ENCODE measurements at regions not wholly inside any gene's neighbourhood (a gene's known extent, or its start where the extent isn't known, plus 50 kb on each side); places are given as distances from the start of the nearest gene placed in this dataset.
"Not testable (repeated sequence)": the region's sequence is repeated elsewhere in the genome, so short reads cannot be mapped to it uniquely, and the experiment has no call there.

GRCh38 chr14:101631970-101632369, 70.7 kb downstream of the DIO3 start:
- H3K9me3 ChIP-seq, DNase-seq, H3K4me3 ChIP-seq, H3K27me3 ChIP-seq, H3K36me3 ChIP-seq: not testable (repeated sequence)

GRCh38 chr14:101632520-101632919, 71.2 kb downstream of the DIO3 start:
- Histone ChIP-seq H3K9me3 (no peaks in the 10 kb centered on the region), H3K4me3 (no peak overlapping the region), H3K27me3 (no peaks in the 10 kb centered on the region), H3K36me3 (no peaks in the 10 kb centered on the region)
- no peak for DNase-seq

GRCh38 chr14:101633276-101633675, 72.0 kb downstream of the DIO3 start:
- no peak for DNase-seq
- Histone ChIP-seq H3K9me3 (no peaks in the 10 kb centered on the region), H3K4me3 (no peak overlapping the region), H3K36me3 (no peaks in the 10 kb centered on the region), H3K27me3 (no peaks in the 10 kb centered on the region)

GRCh38 chr14:101634202-101634849, 73.0 kb downstream of the DIO3 start:
- DNase-seq, result no peak
- no peaks in the 10 kb centered on the region for H3K36me3 ChIP-seq
- no peak overlapping the region for H3K4me3 ChIP-seq
- peaks cover 2% of the 10 kb centered on the region; the same call in 1 of the 2 replicates for H3K27me3 ChIP-seq
- no peaks in the 10 kb centered on the region for H3K9me3 ChIP-seq

GRCh38 chr14:101634850-101635748, 73.8 kb downstream of the DIO3 start:
- no peak for DNase-seq

GRCh38 chr14:101635749-101636560, 74.7 kb downstream of the DIO3 start:
- no peaks in the 10 kb centered on the region for H3K36me3 ChIP-seq
- H3K4me3 ChIP-seq, result no peak overlapping the region
- DNase-seq, result no peak
- H3K9me3 ChIP-seq, result no peaks in the 10 kb centered on the region
- peaks cover 6% of the 10 kb centered on the region; the same call in 1 of the 2 replicates for H3K27me3 ChIP-seq

More at GRCh38 chr14:101634850-101635748, 73.8 kb downstream of the DIO3 start:
- Histone ChIP-seq H3K9me3 (no peaks in the 10 kb centered on the region), H3K36me3 (no peaks in the 10 kb centered on the region), H3K4me3 (no peak overlapping the region), H3K27me3 (peaks cover 2% of the 10 kb centered on the region; the same call in 1 of the 2 replicates)

GRCh38 chr14:101639241-101639833, 78.0 kb downstream of the DIO3 start:
- no peaks in the 10 kb centered on the region for H3K36me3 ChIP-seq
- H3K9me3 ChIP-seq, result no peaks in the 10 kb centered on the region
- H3K27me3 ChIP-seq, result peaks cover 11% of the 10 kb centered on the region; the same call in 1 of the 2 replicates
- H3K4me3 ChIP-seq, result no peak overlapping the region
- no peak for DNase-seq

- DNase-seq, result no peak
- H3K9me3 ChIP-seq, result no peaks in the 10 kb centered on the region
- peaks cover 11% of the 10 kb centered on the region; the same call in 1 of the 2 replicates for H3K27me3 ChIP-seq
- H3K4me3 ChIP-seq, result no peak overlapping the region
- no peaks in the 10 kb centered on the region for H3K36me3 ChIP-seq
Measured at GRCh38 chr14:101643651-101644050, 82.4 kb downstream of the DIO3 start.

- DNase-seq, result no peak
- Histone ChIP-seq H3K9me3 (no peaks in the 10 kb centered on the region), H3K4me3 (no peak overlapping the region), H3K36me3 (no peaks in the 10 kb centered on the region), H3K27me3 (no peaks in the 10 kb centered on the region; the same call in none of the 2 replicates)
Measured at GRCh38 chr14:101654051-101654450, 92.8 kb downstream of the DIO3 start.

- no peaks in the 10 kb centered on the region for H3K36me3 ChIP-seq
- no peak overlapping the region for H3K4me3 ChIP-seq
- H3K27me3 ChIP-seq, result no peaks in the 10 kb centered on the region; the same call in 1 of the 2 replicates
- H3K9me3 ChIP-seq, result no peaks in the 10 kb centered on the region
- no peak for DNase-seq
Measured at GRCh38 chr14:101657372-101657771, 96.1 kb downstream of the DIO3 start.

GRCh38 chr14:101665478-101666078, 95.9 kb upstream of the PPP2R5C start:
- peak; percentile 5 for DNase-seq
- Histone ChIP-seq H3K36me3 (no peaks in the 10 kb centered on the region), H3K9me3 (no peaks in the 10 kb centered on the region; the same call in 1 of the 2 replicates), H3K27me3 (no peaks in the 10 kb centered on the region; the same call in 1 of the 2 replicates), H3K4me3 (no peak overlapping the region)

- Histone ChIP-seq H3K9me3 (no peaks in the 10 kb centered on the region; the same call in 1 of the 2 replicates), H3K27me3 (no peaks in the 10 kb centered on the region), H3K36me3 (no peaks in the 10 kb centered on the region), H3K4me3 (no peak overlapping the region)
- no peak for DNase-seq
Measured at GRCh38 chr14:101666264-101666663, 95.2 kb upstream of the PPP2R5C start.

- Histone ChIP-seq H3K9me3 (no peaks in the 10 kb centered on the region; the same call in 1 of the 2 replicates), H3K4me3 (no peak overlapping the region), H3K27me3 (peaks cover 7% of the 10 kb centered on the region; the same call in 1 of the 2 replicates), H3K36me3 (no peaks in the 10 kb centered on the region)
- no peak for DNase-seq
Measured at GRCh38 chr14:101669629-101670028, 91.9 kb upstream of the PPP2R5C start.

GRCh38 chr14:101673873-101674272, 87.6 kb upstream of the PPP2R5C start:
- no peak overlapping the region for H3K4me3 ChIP-seq
- no peak for DNase-seq
- H3K27me3 ChIP-seq, result peaks cover 7% of the 10 kb centered on the region; the same call in 1 of the 2 replicates
- H3K36me3 ChIP-seq, result no peaks in the 10 kb centered on the region
- H3K9me3 ChIP-seq, result no peaks in the 10 kb centered on the region; the same call in 1 of the 2 replicates

GRCh38 chr14:101675835-101676234, 85.7 kb upstream of the PPP2R5C start:
- not testable (repeated sequence) for H3K9me3 ChIP-seq, DNase-seq, H3K36me3 ChIP-seq, H3K27me3 ChIP-seq, H3K4me3 ChIP-seq

- not testable (repeated sequence) for H3K4me3 ChIP-seq, H3K9me3 ChIP-seq, H3K36me3 ChIP-seq
Measured at GRCh38 chr14:101677912-101678327, 83.6 kb upstream of the PPP2R5C start.

More at GRCh38 chr14:101677912-101678327, 83.6 kb upstream of the PPP2R5C start:
- not testable (repeated sequence) for H3K27me3 ChIP-seq, DNase-seq
